SKM-1 (cell line): ENCODE measurements at regions not wholly inside any gene's neighbourhood (a gene's known extent, or its start where the extent isn't known, plus 50 kb on each side); places are given as distances from the start of the nearest gene placed in this dataset.

Source experiments
- DNase-seq: peaks from one replicate; lab custom pipeline; 2025; ENCODE audit not compliant: unreplicated experiment; lab: John Stamatoyannopoulos, UW

GRCh38 chr6:105967917-105968602 lies 118.1 kb upstream of the PRDM1 start:
- DNase-seq: no peak

DNA sequence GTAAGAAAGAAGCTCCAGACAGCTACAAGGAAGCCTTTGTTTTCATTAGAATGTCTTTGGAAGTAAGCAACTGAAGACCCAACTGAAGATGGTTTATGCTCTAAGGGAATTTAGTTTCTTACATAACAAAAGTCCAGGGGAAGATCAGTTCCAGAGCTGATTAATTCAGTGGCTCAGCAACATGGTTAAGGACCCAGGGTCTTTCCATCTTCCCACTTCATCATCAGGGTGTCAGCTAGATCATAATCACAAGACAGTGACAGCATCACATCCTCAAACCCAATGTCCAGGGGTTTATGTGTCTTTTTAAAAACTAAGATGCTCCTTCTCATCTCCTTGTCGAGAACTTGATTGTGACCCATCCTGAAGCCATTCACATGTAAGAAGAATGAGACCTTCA lies 119.7 kb upstream of the PRDM1 start:
- no peak for DNase-seq

DNA sequence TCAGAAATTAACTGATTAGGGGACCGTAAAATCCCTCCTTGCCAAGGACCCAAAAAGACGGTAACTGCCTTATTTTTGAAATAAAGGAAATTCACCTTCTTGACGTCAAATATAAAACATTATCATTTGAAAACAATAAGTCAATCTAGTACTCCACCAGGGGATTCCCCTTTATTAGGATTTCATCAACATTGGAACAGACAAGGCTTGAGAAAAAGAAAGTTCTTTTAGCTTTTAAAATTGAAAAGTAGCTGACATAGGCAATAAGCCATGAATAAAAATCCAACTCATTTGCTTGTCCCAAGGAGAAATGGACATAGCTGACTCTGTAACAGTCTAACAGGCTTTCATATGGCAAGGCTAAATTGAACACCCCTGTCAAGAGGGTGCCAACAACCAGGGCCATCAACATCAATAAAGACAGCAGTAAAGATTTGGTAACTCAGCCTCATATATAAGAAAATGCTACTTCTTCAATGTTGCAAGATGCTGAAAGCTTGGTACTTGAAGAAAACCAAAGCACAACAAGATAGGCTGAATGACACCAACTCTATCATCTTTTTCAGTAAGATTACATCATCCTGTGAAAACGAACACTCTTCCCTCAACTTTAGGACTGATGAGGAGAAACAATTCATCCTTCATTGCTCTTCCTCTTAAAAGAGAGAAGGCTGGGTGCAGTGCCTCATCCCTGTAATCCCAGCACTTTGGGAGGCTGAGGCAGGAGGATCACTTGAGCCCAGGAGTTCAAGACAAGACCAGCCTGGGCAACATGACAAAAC lies 121.0 kb upstream of the PRDM1 start:
- DNase-seq: no peak

GRCh38 chr6:105954148-105954547 lies 132.0 kb upstream of the PRDM1 start:
- DNase-seq: no peak

DNA sequence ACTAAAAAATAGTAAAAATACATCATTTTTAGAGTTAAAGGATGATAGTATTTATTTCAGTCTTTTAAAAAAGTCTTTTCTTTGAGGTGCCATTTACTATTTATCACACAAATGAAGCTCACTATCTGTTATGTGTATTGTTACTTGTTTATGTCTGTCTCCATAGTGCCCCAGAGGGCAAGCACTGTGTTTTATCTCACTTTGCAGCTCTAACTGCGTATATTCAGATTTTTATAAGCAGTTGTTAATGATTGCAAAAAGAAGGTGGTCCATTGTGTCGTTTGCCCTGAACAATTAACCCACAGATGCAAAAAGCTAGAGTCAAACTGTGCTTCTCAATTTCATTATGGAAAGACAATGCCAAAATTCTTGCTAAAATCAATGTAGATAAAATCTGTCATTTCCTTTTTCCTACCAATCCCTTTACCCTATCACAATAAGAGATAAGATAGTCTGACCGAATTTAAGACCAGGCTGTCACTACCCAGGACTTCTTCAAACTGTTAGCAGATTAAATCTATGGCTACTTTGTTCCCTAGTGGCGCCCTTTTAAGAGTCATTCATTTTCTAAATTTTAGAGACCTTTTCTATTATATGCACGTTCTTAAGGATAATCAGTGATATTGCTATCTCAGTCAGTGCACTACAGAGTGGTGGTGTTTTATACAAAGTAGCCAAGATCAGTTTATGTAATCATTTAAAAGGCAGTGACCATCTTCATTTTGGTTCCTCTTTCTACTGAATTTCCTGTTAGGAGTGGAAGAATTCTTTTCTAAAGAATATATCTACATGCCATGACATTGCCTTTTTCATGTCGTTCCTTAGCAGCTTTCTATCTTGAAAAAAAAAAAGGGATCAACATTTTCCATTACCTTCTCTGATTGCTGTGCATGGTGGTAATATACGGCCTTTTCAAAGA lies 133.1 kb upstream of the PRDM1 start:
- DNase-seq: no peak

DNA sequence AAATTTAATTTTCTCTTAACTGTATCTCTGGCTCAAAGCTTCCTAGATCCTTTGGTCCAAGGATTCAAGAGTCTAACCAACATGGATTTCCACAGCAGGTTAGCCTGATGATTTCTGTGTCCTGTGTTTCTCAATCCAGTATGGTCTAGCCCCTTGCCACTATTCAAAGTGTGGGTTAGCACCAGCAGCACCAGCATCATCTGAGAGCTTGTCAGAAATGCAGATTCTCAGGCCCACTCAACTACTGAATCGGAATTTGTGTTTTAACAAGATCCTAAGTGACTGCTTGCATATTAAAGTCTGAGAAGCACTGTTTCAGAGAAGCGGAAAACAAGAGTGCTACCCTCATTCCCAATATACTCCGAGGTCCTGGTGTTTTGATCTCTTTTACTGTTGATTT lies 133.8 kb upstream of the PRDM1 start:
- DNase-seq: no peak

DNA sequence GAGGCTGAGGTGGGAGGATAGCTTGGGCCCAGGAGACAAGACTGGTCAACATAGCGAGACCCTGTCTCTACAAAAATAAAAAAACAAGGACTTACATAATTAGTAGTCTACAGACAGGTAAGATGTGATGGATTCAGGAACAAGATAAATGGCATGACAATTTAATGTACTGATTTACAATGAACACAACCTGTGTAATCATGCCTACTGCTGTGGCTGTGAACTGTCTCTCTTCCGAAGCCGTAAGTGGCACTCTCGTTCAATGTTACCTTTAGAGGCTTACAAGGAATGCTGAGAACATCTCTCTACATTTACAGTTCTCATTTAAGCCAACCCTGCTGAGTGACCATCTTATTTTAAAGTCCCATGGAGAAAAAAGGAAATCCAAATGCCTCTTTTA lies 134.8 kb upstream of the PRDM1 start:
- no peak for DNase-seq

GRCh38 chr6:105949869-105950268 lies 136.3 kb upstream of the PRDM1 start:
- DNase-seq: no peak

- DNase-seq: no peak
These were observed 142.6 kb upstream of the PRDM1 start for GRCh38 chr6:105943514-105943913.

DNA sequence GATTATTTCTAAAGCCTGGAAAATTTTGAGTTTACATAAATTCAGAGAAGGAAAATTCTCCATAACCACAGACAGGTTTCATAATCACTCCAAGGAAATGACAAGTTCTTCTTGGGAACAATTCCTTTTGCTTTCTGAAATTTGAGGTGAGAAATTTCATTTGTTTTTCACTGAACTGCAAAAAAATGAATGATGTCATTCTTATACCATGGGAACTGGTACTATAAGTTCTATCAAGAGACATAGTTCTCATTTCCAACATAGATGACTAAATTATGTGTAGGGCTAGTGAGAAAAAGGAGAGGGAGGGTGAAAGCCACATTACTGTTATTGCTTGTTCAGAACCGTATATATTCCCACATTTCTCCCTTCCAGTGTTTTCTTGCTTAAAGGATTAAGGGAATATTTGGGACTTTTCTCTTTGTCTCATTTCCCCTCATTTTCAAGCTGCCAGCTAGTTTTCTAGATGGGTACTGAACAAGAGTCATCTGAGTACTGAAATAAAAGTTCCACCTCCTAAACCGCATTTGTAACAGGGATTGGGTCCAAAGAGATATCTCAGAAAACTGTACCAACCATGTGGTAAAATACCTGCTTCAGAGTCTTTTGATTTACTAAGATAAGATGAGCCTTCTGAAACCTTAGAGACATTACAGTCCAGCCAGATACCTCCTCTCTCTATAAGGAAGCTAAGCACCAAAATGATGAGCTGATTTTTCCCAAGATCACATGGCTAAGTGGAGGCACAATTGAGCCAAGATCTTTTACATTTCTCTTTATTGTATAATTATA lies 144.3 kb upstream of the PRDM1 start:
- no peak for DNase-seq

DNA sequence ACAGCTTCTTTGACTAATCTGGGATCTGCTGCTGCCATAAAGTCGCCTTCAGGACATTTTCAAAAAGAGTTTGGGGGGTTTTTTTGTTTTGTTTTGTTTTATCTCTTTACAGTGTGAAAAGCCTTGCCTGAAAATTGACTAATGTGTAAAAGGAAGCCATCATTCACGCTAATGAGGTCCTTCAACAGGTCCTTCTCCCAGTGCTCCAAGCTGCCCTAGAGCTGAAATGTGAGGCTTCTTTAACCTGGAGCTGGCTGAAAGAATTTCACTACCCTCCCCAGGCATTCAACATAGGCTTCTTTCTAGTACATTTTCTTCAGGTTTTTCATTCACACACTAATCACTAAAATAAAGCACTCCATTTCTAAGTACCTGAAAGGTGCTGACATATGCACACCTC lies 145.1 kb upstream of the PRDM1 start:
- no peak for DNase-seq

- DNase-seq: no peak
These were observed 149.2 kb upstream of the PRDM1 start for GRCh38 chr6:105936972-105937371.

- no peak for DNase-seq
These were observed 150.7 kb upstream of the PRDM1 start for GRCh38 chr6:105935416-105935815.

- DNase-seq: no peak
These were observed 151.4 kb upstream of the PRDM1 start for GRCh38 chr6:105934708-105935107.

DNA sequence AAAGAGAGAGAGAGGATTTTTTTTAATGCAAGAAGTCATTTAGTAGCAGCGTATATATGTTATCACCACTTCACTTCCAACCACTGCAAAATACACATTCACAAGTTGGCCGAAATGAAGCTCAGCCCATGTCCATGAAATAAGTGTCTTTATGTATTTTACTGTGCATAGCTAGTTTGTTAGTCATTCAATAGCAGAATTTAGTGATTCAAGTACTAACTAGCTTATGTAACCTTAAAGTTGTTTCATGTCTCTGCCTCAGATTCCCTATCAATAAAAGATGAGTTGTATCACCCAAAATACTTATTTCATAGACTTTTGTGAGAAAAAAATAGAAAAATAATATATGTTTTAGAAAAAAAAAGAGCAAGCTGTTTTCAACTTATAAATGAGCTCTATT lies 153.7 kb upstream of the PRDM1 start:
- DNase-seq: no peak

GRCh38 chr6:105929626-105930025 lies 156.5 kb upstream of the PRDM1 start:
- no peak for DNase-seq

GRCh38 chr6:105926318-105926717 lies 159.8 kb upstream of the PRDM1 start:
- no peak for DNase-seq

DNA sequence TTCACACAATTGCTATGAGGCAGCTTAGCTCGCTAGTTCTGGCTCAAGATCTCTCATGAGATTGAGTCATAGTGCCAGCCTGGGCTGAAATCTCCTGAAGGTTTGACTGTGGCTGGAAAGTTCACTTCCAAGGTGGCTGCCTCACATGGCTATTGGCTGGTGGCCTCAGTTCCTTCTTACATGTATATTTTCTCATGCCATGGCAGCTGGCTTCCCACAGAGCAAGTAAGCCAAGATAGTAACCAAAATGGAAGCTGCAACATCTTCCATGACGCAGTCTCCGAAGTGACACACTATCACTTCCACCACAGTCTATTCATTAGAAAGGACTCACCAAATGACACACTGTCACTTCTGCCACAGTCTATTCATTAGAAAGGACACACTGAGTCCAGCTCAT lies 160.4 kb upstream of the PRDM1 start:
- DNase-seq: no peak

- DNase-seq: no peak
These were observed 164.4 kb upstream of the PRDM1 start for GRCh38 chr6:105921781-105922180.

- DNase-seq: no peak
These were observed 166.1 kb upstream of the PRDM1 start for GRCh38 chr6:105920071-105920470.
